IMR-90 (cell line): ENCODE measurements at regions not wholly inside any gene's neighbourhood (a gene's known extent, or its start where the extent isn't known, plus 50 kb on each side); places are given as distances from the start of the nearest gene placed in this dataset.

Experiments
- ATAC-seq: fragments of 200-7000 bp; cut with Tn5 transposase; 2 replicates; pipeline ENCODE4 v1.9.1; 2020; ENCODE audit warnings: low read depth, mild to moderate bottlenecking, moderate library complexity
- BruUV-seq: library from RNA; stranded (reverse); fragments of 400-500 nt; replicated peaks from 2 replicates; lab custom pipeline; 2021; lab: Mats Ljungman, UMichigan
- CTCF ChIA-PET: fragments of 300-600 bp; formaldehyde crosslinking; extraction: SDS; loops from one replicate; lab custom pipeline; 2021; ENCODE audit warnings: antibody characterized with exemption; lab: Yijun Ruan, JAX
- POLR2A ChIA-PET: fragments of 300-600 bp; sonication (Branson Sonifier 250); formaldehyde crosslinking; loops from one replicate; lab custom pipeline; 2022; ENCODE audit warnings: antibody characterized with exemption; ENCODE audit not compliant: unreplicated experiment; lab: Charles Lee
- DNase-seq: peaks from one replicate; pipeline ENCODE4 v3.0.0; 2013
- H2AFZ ChIP-seq: replicated peaks from 2 replicates; pipeline ENCODE3; 2013; ENCODE audit warnings: low read length, mild to moderate bottlenecking; ENCODE audit not compliant: poor library complexity
- H2AK5ac ChIP-seq: 2 replicates; pipeline ENCODE4 v1.6.1; 2013; ENCODE audit warnings: low read depth, low read length, inconsistent platforms
- H2AK9ac ChIP-seq: replicated peaks from 2 replicates; pipeline ENCODE3; 2013; ENCODE audit warnings: mild to moderate bottlenecking, low read depth, low read length, moderate library complexity; ENCODE audit not compliant: poor library complexity
- H2BK120ac ChIP-seq: 2 replicates; pipeline ENCODE4 v1.6.1; 2013; ENCODE audit warnings: low read depth, low read length, inconsistent platforms
- H2BK15ac ChIP-seq: 3 replicates; pipeline ENCODE4 v1.6.1; 2013; ENCODE audit warnings: low read depth, low read length, inconsistent platforms
- H2BK20ac ChIP-seq: 2 replicates; pipeline ENCODE4 v1.6.1; 2013; ENCODE audit warnings: low read depth, mild to moderate bottlenecking, inconsistent platforms, low read length, moderate library complexity
- H2BK5ac ChIP-seq: 2 replicates; pipeline ENCODE4 v1.6.1; 2013; ENCODE audit warnings: mild to moderate bottlenecking, low read depth, low read length, inconsistent platforms; ENCODE audit not compliant: poor library complexity, severe bottlenecking
- H3K14ac ChIP-seq: replicated peaks from 2 replicates; pipeline ENCODE4 v1.6.1; 2013; ENCODE audit warnings: low read depth, low read length, inconsistent platforms
- H3K18ac ChIP-seq: 2 replicates; pipeline ENCODE4 v1.6.1; 2013; ENCODE audit warnings: low read depth, low read length, control low read depth
- H3K23ac ChIP-seq: 2 replicates; pipeline ENCODE4 v1.6.1; 2013; ENCODE audit warnings: low read depth, low read length, inconsistent platforms
- H3K27ac ChIP-seq: 2 replicates; pipeline ENCODE4 v1.5.1; 2013; ENCODE audit warnings: mild to moderate bottlenecking, control low read depth, low read length; ENCODE audit not compliant: insufficient read depth
- H3K27me3 ChIP-seq: 2 replicates; pipeline ENCODE4 v1.6.1; 2013; ENCODE audit warnings: low read length; ENCODE audit not compliant: control insufficient read depth, insufficient read depth
- H3K36me3 ChIP-seq: 2 replicates; pipeline ENCODE4 v1.6.1; 2013; ENCODE audit warnings: low read length, mixed read lengths; ENCODE audit not compliant: control insufficient read depth, insufficient read depth
- H3K4ac ChIP-seq: 2 replicates; pipeline ENCODE4 v1.6.1; 2013; ENCODE audit warnings: low read depth, low read length, inconsistent platforms
- H3K4me1 ChIP-seq: 2 replicates; pipeline ENCODE4 v1.6.1; 2013; ENCODE audit warnings: low read length, mixed read lengths; ENCODE audit not compliant: control insufficient read depth, insufficient read depth
- H3K4me2 ChIP-seq: 2 replicates; pipeline ENCODE4 v1.6.1; 2013; ENCODE audit warnings: low read depth, mild to moderate bottlenecking, control low read depth, low read length, moderate library complexity
- H3K4me3 ChIP-seq: 2 replicates; pipeline ENCODE4 v1.5.1; 2013; ENCODE audit warnings: low read depth, mild to moderate bottlenecking, control low read depth, low read length, moderate library complexity; ENCODE audit not compliant: insufficient read depth
- H3K56ac ChIP-seq: 2 replicates; pipeline ENCODE4 v1.6.1; 2013; ENCODE audit warnings: low read length, inconsistent platforms; ENCODE audit not compliant: insufficient read depth; ENCODE audit errors: extremely low read depth
- H3K79me1 ChIP-seq, 2 experiments: 2 replicates each; pipeline ENCODE4 v1.6.1; 2013; ENCODE audit warnings: low read length in 2 of 2, inconsistent platforms in 1 of 2, low read depth in 1 of 2
- H3K9ac ChIP-seq: 2 replicates; pipeline ENCODE4 v1.6.1; 2013; ENCODE audit warnings: low read depth, low read length, control low read depth
- H3K9me1 ChIP-seq: 2 replicates; pipeline ENCODE4 v1.6.1; 2013; ENCODE audit warnings: low read length, inconsistent platforms; ENCODE audit not compliant: insufficient read depth
- H3K9me3 ChIP-seq: 2 replicates; pipeline ENCODE4 v1.6.1; 2013; ENCODE audit warnings: low read length; ENCODE audit not compliant: control insufficient read depth, insufficient read depth
- H4K20me1 ChIP-seq: 2 replicates; pipeline ENCODE4 v1.6.1; 2013; ENCODE audit warnings: low read length, inconsistent platforms; ENCODE audit not compliant: insufficient read depth
- H4K5ac ChIP-seq: 2 replicates; pipeline ENCODE4 v1.6.1; 2013; ENCODE audit warnings: mild to moderate bottlenecking, low read depth, low read length, control low read depth
- H4K8ac ChIP-seq, 2 experiments: 2 replicates each; pipeline ENCODE4 v1.6.1; 2013; ENCODE audit warnings: low read depth in 2 of 2, low read length in 2 of 2, control low read depth in 1 of 2, inconsistent platforms in 1 of 2
- H4K91ac ChIP-seq: 2 replicates; pipeline ENCODE4 v1.6.1; 2013; ENCODE audit warnings: low read depth, low read length, inconsistent platforms; ENCODE audit not compliant: insufficient read depth
- FOS ChIP-seq: fragments of 150-350 bp; IDR thresholded peaks from 2 replicates; pipeline ENCODE4 v1.6.1; 2016; ENCODE audit warnings: low read depth, low read length
- MAZ ChIP-seq: IDR thresholded peaks from 2 replicates; pipeline ENCODE4 v1.6.1; 2012; ENCODE audit warnings: low read depth, mild to moderate bottlenecking, low read length, improper control_type of control experiment, moderate library complexity, borderline replicate concordance
- RCOR1 ChIP-seq: IDR thresholded peaks from 2 replicates; pipeline ENCODE4 v1.6.1; 2012; ENCODE audit warnings: mild to moderate bottlenecking, low read length, improper control_type of control experiment; ENCODE audit not compliant: insufficient replicate concordance
- RFX5 ChIP-seq: IDR thresholded peaks from 2 replicates; pipeline ENCODE4 v1.8.0; 2012; ENCODE audit warnings: low read depth, mild to moderate bottlenecking, low read length, moderate library complexity
- WGBS, 2 experiments: methylation state at CpG; one replicate each; pipeline versions ENCODE4 v1.1.5 to v1.1.7; 2013; ENCODE audit warnings: missing lambda C conversion rate in 2 of 2; ENCODE audit not compliant: insufficient read length in 1 of 2; ENCODE audit errors: extremely low coverage in 2 of 2; 5-methylcytosine and 5-hydroxymethylcytosine counted together
- dilution Hi-C: fragments of 300-500 bp; cut with HindIII; formaldehyde crosslinking; loops from one replicate; pipeline ENCODE4 v1.14.3; 2018; ENCODE audit warnings: low sequenced_read_pairs; ENCODE audit not compliant: unreplicated experiment
- in situ Hi-C: fragments of 300-500 bp; cut with MboI; formaldehyde crosslinking; loops from 3 replicates; pipeline ENCODE4 v1.14.3; 2019; ENCODE audit warnings: low sequenced_read_pairs, inconsistent platforms, mixed read lengths
- intact Hi-C: fragments of 100-400 bp; cut with micrococcal nuclease; formaldehyde crosslinking; loops from 2 replicates; pipeline ENCODE4 v1.10.0; 2022

GRCh38 chr2:81624825-81625224 lies 1320.3 kb upstream of the LRRTM1 start:
- no peak for TF ChIP-seq RFX5
- TF ChIP-seq MAZ, result no peak
- no peak for TF ChIP-seq FOS
- TF ChIP-seq RCOR1, result no peak
- ChIA-PET CTCF (no interaction called here), POLR2A (no interaction called here)
- no peak overlapping the region for H2AFZ ChIP-seq
- no peaks in the 10 kb centered on the region for H3K4me1 ChIP-seq
- H4K5ac ChIP-seq, result no peak overlapping the region
- no peak overlapping the region for H2AK9ac ChIP-seq
- DNase-seq, result no peak
- no peak overlapping the region for H3K27ac ChIP-seq
- H3K14ac ChIP-seq, result no peak overlapping the region
- H3K4me2 ChIP-seq, result no peak overlapping the region
- H3K27me3 ChIP-seq, result no peaks in the 10 kb centered on the region
- no peak overlapping the region for H3K23ac ChIP-seq
- H3K18ac ChIP-seq, result no peak overlapping the region
- in situ Hi-C loops, result no loop called here
- H2BK5ac ChIP-seq, result no peak overlapping the region
- H3K9me1 ChIP-seq, result no peaks in the 10 kb centered on the region
- WGBS, 2 experiments, result no CpG with 5 or more reads among the region's 2 CpGs
- no peak overlapping the region for H3K56ac ChIP-seq
- H3K36me3 ChIP-seq, result no peaks in the 10 kb centered on the region
- dilution Hi-C loops, result no loop called here
- H4K20me1 ChIP-seq, result no peaks in the 10 kb centered on the region
- H2AK5ac ChIP-seq, result no peak overlapping the region
- no peak overlapping the region for H3K9ac ChIP-seq
- intact Hi-C loops, result no loop called here
- H3K4me3 ChIP-seq, result no peak overlapping the region
- no peak overlapping the region for H2BK120ac ChIP-seq
- no peak overlapping the region for H2BK20ac ChIP-seq
- ATAC-seq, result no peak
- no peaks in the 10 kb centered on the region for H3K79me1 ChIP-seq
- H4K8ac ChIP-seq, result no peak overlapping the region
- no peak overlapping the region for H2BK15ac ChIP-seq
- no peaks in the 10 kb centered on the region for H3K9me3 ChIP-seq
- no TSS peak for BruUV-seq
- no peak overlapping the region for H4K91ac ChIP-seq
- no peak overlapping the region for H3K4ac ChIP-seq
